SK-N-SH (cell line): ENCODE measurements at regions not wholly inside any gene's neighbourhood (a gene's known extent, or its start where the extent isn't known, plus 50 kb on each side); places are given as distances from the start of the nearest gene placed in this dataset.

ENCODE experiments used
- ELF1 ChIP-seq: IDR thresholded peaks from 2 replicates; pipeline ENCODE4 v1.4.0; 2012
- EP300 ChIP-seq, 2 experiments: IDR thresholded peaks; 2 replicates each; pipeline versions ENCODE4 v1.4.0 to v1.6.1; 2012; ENCODE audit warnings: borderline replicate concordance in 1 of 2, low read depth in 1 of 2, low read length in 1 of 2
- EZH2phosphoT487 ChIP-seq: fragments of 200-600 bp; sonication (generic); IDR thresholded peaks from 2 replicates; pipeline ENCODE4 v1.6.1; 2017; ENCODE audit warnings: low read depth, mixed run types, mild to moderate bottlenecking, antibody characterized with exemption, moderate library complexity, borderline replicate concordance
- FOSL2 ChIP-seq: IDR thresholded peaks from 2 replicates; pipeline ENCODE4 v1.4.0; 2012; ENCODE audit warnings: low read depth, mild to moderate bottlenecking, moderate library complexity, borderline replicate concordance
- GATA2 ChIP-seq: sonication (generic); formaldehyde crosslinking; IDR thresholded peaks from 2 replicates; pipeline ENCODE4 v1.5.0; 2020; ENCODE audit warnings: mild to moderate bottlenecking, missing genetic modification reagents
- SIN3A ChIP-seq: IDR thresholded peaks from 2 replicates; pipeline ENCODE4 v1.6.1; 2012; ENCODE audit warnings: low read depth, mild to moderate bottlenecking, low read length, moderate library complexity, borderline replicate concordance
- SMC3 ChIP-seq: IDR thresholded peaks from 2 replicates; pipeline ENCODE4 v1.6.1; 2012; ENCODE audit warnings: low read depth, low read length, improper control_type of control experiment
- TAF1 ChIP-seq: IDR thresholded peaks from 2 replicates; pipeline ENCODE4 v1.6.1; 2012; ENCODE audit warnings: low read depth, mild to moderate bottlenecking, low read length, moderate library complexity, borderline replicate concordance
- USF1 ChIP-seq: IDR thresholded peaks from 2 replicates; pipeline ENCODE4 v1.4.0; 2012; ENCODE audit warnings: low read depth, borderline replicate concordance
- TF ChIP-seq, protein P1 (sequence below): fragments of 200-600 bp; sonication (generic); IDR thresholded peaks from 2 replicates; pipeline ENCODE4 v1.6.1; 2017; ENCODE audit warnings: antibody characterized with exemption, mild to moderate bottlenecking, moderate library complexity
- TF ChIP-seq, protein P2 (sequence below): IDR thresholded peaks from 2 replicates; pipeline ENCODE4 v1.6.1; 2012; ENCODE audit warnings: mild to moderate bottlenecking, low read depth, low read length, moderate library complexity
- TF ChIP-seq, protein P3 (sequence below): fragments of 150-350 bp; IDR thresholded peaks from 2 replicates; pipeline ENCODE4 v1.6.1; 2017; ENCODE audit warnings: antibody characterized with exemption, low read length, low read depth, borderline replicate concordance

GRCh38 chr15:31477301-31477700, 150.7 kb downstream of the KLF13 start:
- TF ChIP-seq FOSL2 (no peak), EZH2phosphoT487 (no peak), ELF1 (no peak), EP300 (IDR thresholded peaks at IDR 0.05; ENCODE audit: borderline replicate concordance in 1 of 2, low read depth in 1 of 2, low read length in 1 of 2) (no peak), TAF1 (no peak), SIN3A (no peak), GATA2 (CRISPR knock-in tag) (no peak), SMC3 (no peak), USF1 (no peak)
- TF ChIP-seq, protein P1, sequence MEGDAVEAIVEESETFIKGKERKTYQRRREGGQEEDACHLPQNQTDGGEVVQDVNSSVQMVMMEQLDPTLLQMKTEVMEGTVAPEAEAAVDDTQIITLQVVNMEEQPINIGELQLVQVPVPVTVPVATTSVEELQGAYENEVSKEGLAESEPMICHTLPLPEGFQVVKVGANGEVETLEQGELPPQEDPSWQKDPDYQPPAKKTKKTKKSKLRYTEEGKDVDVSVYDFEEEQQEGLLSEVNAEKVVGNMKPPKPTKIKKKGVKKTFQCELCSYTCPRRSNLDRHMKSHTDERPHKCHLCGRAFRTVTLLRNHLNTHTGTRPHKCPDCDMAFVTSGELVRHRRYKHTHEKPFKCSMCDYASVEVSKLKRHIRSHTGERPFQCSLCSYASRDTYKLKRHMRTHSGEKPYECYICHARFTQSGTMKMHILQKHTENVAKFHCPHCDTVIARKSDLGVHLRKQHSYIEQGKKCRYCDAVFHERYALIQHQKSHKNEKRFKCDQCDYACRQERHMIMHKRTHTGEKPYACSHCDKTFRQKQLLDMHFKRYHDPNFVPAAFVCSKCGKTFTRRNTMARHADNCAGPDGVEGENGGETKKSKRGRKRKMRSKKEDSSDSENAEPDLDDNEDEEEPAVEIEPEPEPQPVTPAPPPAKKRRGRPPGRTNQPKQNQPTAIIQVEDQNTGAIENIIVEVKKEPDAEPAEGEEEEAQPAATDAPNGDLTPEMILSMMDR = no peak
- TF ChIP-seq, protein P2, sequence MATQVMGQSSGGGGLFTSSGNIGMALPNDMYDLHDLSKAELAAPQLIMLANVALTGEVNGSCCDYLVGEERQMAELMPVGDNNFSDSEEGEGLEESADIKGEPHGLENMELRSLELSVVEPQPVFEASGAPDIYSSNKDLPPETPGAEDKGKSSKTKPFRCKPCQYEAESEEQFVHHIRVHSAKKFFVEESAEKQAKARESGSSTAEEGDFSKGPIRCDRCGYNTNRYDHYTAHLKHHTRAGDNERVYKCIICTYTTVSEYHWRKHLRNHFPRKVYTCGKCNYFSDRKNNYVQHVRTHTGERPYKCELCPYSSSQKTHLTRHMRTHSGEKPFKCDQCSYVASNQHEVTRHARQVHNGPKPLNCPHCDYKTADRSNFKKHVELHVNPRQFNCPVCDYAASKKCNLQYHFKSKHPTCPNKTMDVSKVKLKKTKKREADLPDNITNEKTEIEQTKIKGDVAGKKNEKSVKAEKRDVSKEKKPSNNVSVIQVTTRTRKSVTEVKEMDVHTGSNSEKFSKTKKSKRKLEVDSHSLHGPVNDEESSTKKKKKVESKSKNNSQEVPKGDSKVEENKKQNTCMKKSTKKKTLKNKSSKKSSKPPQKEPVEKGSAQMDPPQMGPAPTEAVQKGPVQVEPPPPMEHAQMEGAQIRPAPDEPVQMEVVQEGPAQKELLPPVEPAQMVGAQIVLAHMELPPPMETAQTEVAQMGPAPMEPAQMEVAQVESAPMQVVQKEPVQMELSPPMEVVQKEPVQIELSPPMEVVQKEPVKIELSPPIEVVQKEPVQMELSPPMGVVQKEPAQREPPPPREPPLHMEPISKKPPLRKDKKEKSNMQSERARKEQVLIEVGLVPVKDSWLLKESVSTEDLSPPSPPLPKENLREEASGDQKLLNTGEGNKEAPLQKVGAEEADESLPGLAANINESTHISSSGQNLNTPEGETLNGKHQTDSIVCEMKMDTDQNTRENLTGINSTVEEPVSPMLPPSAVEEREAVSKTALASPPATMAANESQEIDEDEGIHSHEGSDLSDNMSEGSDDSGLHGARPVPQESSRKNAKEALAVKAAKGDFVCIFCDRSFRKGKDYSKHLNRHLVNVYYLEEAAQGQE = no peak
- TF ChIP-seq, protein P3, sequence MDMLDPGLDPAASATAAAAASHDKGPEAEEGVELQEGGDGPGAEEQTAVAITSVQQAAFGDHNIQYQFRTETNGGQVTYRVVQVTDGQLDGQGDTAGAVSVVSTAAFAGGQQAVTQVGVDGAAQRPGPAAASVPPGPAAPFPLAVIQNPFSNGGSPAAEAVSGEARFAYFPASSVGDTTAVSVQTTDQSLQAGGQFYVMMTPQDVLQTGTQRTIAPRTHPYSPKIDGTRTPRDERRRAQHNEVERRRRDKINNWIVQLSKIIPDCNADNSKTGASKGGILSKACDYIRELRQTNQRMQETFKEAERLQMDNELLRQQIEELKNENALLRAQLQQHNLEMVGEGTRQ = no peak
